GM18505 (cell line): ENCODE measurements at regions not wholly inside any gene's neighbourhood (a gene's known extent, or its start where the extent isn't known, plus 50 kb on each side); places are given as distances from the start of the nearest gene placed in this dataset.
"Not testable (repeated sequence)": the region's sequence is repeated elsewhere in the genome, so short reads cannot be mapped to it uniquely, and the experiment has no call there.

Experiments
- ATAC-seq: cut with Tn5 transposase; IDR thresholded peaks from one replicate; pipeline ENCODE4 v1.9.1; 2021; ENCODE audit not compliant: unreplicated experiment
- POLR2A ChIP-seq: IDR thresholded peaks from 4 replicates; pipeline ENCODE4 v1.6.1; 2011; ENCODE audit warnings: borderline replicate concordance; ENCODE audit not compliant: insufficient read depth, insufficient read length; ENCODE audit errors: extremely low read depth

- no peak for ATAC-seq
These were observed 298.0 kb upstream of the PMFBP1 start for GRCh38 chr16:72469932-72470331.

DNA sequence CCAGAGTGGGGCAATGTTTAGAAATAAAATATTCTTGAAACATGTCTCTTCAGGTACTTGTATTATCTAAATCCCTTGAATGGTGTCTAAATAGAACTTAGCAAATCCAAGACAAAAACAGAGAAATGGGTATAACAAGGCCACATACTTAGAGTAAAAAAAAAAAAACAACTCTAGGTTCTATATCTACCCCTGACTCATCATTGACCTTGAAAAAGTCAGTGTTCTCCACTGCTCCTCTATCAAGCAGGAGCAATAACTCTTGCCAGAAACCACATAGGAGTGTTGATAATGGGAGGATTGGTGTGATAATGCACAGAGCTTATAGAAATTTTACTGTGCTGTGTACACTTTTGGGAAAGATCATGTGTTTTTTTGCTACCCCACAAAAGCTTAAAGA lies 296.6 kb upstream of the PMFBP1 start:
- no peak for TF ChIP-seq POLR2A
- no peak for ATAC-seq

More at GRCh38 chr16:72469932-72470331, 298.0 kb upstream of the PMFBP1 start:
- TF ChIP-seq POLR2A = no peak

DNA sequence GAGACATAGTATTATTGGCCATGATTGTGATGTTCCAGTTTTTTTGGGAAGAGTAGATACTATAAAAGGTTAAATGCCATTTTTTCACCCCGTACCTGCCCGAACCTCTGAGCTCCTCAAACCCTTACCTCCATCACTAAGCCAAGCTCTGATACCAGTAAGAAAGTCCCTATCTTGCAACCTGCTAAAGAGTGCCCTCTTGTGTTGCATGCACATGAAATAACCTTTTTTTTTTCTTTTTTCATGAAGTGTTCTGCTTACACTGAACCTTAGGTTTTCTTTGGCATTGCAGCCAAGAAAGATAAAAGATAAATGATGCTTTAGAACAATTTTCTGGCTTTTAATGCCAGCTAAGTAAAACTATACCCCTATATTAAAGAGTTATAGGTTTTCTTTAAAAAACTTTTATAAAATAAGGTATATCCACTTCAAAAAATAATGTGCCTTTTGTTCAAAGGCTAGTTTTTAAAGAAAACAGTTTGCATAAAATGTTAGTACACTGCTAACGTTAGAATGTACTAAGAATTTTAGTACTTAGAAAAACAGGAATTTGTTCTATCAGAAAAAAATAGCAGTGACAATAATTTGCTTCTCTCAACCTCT lies 295.3 kb upstream of the PMFBP1 start:
- TF ChIP-seq POLR2A = no peak
- ATAC-seq = no peak

DNA sequence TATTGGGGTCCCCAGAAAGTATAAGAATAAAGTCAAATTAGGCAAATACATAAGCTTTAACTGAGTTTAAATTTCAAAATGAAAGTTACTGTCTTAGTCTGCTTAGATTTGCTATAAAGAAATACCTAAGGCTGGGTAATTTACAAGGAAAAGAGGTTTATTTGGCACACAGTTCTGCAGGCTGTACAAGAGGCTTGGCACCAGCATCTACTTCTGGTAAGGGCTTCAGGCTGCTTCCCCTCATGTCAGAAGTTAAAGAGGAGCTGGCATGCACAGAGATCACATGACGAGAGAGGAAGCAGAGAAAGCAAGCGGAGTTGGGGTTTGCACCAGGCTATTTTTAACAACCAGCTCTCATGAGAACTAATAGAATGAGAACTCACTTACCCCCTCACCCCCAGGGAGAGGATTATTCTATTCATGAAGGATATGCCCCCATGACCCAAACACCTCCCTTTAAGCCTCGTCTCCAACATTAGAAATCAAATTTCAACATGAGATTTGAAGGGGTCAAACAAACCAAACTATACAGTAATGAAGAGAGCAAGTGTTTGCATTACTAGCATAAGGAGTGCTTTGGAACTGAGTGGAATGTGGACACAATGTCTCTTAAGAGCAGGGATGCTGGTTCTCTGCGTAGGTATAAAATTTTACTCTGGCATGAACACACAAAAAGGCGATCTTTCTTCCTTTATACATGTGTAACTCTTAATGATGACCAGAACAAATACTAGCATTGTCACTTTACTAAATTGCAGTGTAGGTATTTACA lies 292.8 kb upstream of the PMFBP1 start:
- TF ChIP-seq POLR2A = no peak
- ATAC-seq = no peak

GRCh38 chr16:72464052-72464451 lies 292.1 kb upstream of the PMFBP1 start:
- TF ChIP-seq POLR2A = no peak
- ATAC-seq = no peak

DNA sequence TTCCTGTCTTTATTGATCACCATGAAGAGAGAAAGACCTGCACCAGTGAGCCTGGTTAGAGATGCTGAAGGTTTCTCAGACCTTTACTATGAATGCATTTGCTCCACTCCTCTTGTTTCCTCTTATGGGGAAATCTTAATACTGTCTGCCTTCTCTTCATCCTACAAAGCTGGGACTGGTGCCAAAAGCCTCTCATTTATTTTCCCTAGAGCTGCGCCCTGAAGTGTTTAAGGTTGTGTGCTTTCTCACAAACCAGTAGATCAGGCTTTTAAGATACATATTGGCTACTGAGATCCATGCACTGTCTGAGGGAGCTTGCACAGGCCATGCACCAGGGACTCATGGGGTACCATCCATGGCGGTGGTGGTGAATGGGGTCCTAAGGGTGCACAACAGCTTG lies 286.1 kb upstream of the PMFBP1 start:
- no peak for TF ChIP-seq POLR2A
- no peak for ATAC-seq

GRCh38 chr16:72457243-72457940 lies 285.4 kb upstream of the PMFBP1 start:
- ATAC-seq = no peak
- TF ChIP-seq POLR2A = no peak

- no peak for ATAC-seq
- TF ChIP-seq POLR2A = no peak
These were observed 284.0 kb upstream of the PMFBP1 start for GRCh38 chr16:72455743-72456659.

DNA sequence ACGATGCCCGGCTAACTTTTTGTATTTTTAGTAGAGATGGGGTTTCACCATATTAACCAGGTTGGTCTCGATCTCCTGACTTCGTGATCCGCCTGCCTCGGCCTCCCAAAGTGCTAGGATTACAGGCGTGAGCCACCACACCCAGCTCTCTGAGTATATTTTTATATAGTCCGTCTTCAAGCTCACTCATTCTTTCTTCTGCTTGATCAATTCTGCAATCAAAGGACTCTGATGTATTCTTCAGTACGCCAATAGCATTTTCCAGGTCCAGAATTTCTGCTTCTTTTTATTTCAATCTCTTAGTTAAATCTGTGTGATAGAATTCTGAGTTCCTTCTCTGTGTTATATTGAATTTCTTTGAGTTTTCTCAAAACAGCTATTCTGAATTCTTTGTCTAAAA lies 281.9 kb upstream of the PMFBP1 start:
- ATAC-seq = not testable (repeated sequence)

DNA sequence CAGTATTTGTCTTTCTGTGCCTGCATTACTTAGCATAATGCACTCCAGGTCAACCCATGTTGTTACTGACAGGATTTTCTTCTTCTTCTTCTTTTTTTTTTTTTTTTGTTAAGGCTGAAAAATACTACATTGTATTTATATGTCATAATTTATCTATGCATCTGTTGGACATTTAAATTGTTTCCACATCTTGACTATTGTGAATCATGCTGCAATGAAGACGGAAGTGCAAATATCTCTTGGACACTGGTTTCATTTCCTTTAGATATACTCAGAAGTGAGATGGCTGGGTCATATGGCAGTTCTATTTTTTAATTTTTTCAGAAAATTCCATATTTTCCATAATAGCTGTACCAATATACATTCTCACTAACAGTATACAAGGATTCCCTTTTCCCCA lies 272.7 kb upstream of the PMFBP1 start:
- ATAC-seq = no peak
- no peak for TF ChIP-seq POLR2A

- ATAC-seq = no peak
- no peak for TF ChIP-seq POLR2A
These were observed 271.9 kb upstream of the PMFBP1 start for GRCh38 chr16:72443809-72444208.

- ATAC-seq = no peak
- TF ChIP-seq POLR2A = no peak
These were observed 270.6 kb upstream of the PMFBP1 start for GRCh38 chr16:72442385-72443158.
